ENCODE measurements at regions not wholly inside any gene's neighbourhood (a gene's known extent, or its start where the extent isn't known, plus 50 kb on each side); places are given as distances from the start of the nearest gene placed in this dataset.
"Not testable (repeated sequence)": the region's sequence is repeated elsewhere in the genome, so short reads cannot be mapped to it uniquely, and the experiment has no call there.

- no peak for DNase-seq
Measured at GRCh38 chr2:111252436-111252835, 131.7 kb downstream of the BCL2L11 start.

DNA sequence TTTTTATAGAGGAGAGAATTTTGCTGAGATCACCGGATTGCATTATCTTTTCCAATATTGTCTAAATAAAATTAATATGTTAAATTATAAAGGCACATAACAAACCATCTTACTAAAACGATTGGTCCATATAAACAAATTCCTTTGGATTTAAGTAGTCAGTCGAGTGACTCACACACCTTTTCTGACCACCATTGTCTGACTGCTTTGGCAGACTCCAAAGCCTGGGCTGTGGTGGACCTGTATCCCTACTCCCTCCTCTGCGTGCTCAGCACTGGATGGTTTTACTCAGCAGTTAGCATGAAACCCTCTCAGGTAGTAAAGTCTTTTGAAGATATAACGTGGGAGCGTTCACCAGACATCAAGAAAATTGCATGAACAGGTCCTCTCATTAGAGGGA lies 134.2 kb downstream of the BCL2L11 start:
- DNase-seq: not testable (repeated sequence)

DNA sequence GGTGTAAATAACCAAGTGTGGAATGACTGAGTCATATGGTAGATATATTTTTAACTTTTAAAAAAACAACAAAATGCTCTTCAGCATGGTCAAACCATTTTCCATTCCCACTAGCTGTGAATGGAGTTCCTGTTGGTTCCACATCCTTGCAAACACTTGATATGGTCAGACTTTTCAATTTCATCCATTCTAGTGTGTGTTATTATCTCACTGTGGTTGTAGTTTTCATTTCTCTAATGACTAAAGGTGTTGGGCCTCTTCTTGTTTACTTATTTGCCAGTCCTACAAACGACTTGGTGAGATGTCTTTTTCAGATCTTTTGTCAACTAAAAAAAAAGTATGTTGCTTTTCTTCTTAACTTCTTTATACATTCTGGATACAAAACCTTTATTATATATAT lies 135.9 kb downstream of the BCL2L11 start:
- DNase-seq: not testable (repeated sequence)

GRCh38 chr2:111257607-111258006 lies 136.9 kb downstream of the BCL2L11 start:
- DNase-seq: not testable (repeated sequence)

- not testable (repeated sequence) for DNase-seq
Measured at GRCh38 chr2:111258318-111258717, 137.6 kb downstream of the BCL2L11 start.

GRCh38 chr2:111262627-111263379 lies 142.1 kb downstream of the BCL2L11 start:
- DNase-seq: not testable (repeated sequence)

DNA sequence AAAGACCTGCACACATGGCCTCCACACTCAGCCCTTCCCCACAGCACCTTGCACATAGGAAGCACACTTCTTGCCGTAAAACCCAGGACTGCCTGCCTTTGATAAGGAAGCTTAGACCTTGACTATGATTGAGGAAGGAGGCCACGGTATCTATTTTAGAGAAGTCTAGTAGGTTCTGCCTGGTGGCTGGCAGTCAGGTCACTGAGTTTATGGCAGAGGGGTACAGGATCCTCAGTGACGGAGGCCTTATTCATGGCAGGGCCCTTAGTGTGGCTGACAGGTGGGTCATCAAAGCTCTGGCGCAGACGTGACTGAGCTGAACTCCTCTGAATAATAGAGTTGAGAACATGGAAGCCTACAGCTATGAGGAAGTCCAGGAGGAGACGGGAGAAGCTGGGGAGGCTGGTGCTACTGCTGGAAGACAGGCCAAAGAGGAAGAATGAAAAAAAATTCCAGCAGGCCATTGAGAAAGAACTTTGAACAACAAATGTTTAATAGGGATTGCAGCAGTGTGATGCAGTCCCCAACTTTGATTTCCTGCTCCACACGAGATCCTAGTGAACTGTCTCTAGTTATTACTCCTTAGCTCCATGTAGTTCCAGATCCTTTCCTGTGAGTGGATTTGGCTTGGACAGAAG lies 142.8 kb downstream of the BCL2L11 start:
- DNase-seq: not testable (repeated sequence)

GRCh38 chr2:111264956-111265355 lies 144.2 kb downstream of the BCL2L11 start:
- DNase-seq: not testable (repeated sequence)

DNA sequence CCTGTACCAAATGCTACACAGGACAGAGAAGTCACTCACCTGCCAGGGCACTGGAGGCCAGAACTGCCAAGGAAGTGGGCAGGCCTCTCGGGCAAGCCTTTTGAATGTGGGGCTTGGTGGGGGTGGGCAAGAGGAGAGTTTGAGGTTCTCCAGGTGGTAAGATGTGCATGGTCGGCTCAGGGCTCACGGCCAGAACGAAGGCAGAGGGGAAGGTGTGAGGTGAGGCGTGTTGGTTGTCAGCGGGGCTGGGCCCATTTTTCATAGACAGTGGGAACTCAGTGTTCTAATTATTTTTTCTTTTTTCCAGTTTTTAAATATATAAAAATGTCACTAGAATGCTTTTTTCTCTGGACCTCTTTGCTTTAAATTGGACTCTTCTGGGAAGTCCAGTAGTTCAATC lies 145.8 kb downstream of the BCL2L11 start:
- DNase-seq: not testable (repeated sequence)

GRCh38 chr2:111267038-111267437 lies 146.3 kb downstream of the BCL2L11 start:
- not testable (repeated sequence) for DNase-seq

- not testable (repeated sequence) for DNase-seq
Measured at GRCh38 chr2:111269761-111270323, 149.1 kb downstream of the BCL2L11 start.

DNA sequence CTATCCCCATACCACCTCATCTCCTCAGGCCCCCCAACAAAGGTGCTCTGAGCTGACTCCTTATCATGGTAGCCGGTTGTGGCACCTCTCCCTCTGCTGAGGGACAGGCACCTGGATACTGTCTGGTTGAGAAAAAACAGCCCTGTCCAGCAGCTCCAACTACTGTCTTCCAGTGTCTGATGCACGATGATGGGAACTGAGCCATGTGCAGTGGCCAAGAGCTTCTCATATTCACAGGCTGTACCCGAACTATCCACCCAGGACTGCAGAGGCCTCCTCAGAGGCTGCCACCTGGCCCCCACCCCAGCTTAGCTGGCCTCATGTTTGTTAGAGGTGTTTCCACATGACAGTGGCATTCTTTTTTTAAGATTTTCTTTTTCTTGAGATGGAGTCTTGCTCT lies 149.9 kb downstream of the BCL2L11 start:
- DNase-seq: not testable (repeated sequence)

- DNase-seq: not testable (repeated sequence)
Measured at GRCh38 chr2:111271647-111272304, 151.1 kb downstream of the BCL2L11 start.

- DNase-seq: not testable (repeated sequence)
Measured at GRCh38 chr2:111273007-111273406, 152.3 kb downstream of the BCL2L11 start.

DNA sequence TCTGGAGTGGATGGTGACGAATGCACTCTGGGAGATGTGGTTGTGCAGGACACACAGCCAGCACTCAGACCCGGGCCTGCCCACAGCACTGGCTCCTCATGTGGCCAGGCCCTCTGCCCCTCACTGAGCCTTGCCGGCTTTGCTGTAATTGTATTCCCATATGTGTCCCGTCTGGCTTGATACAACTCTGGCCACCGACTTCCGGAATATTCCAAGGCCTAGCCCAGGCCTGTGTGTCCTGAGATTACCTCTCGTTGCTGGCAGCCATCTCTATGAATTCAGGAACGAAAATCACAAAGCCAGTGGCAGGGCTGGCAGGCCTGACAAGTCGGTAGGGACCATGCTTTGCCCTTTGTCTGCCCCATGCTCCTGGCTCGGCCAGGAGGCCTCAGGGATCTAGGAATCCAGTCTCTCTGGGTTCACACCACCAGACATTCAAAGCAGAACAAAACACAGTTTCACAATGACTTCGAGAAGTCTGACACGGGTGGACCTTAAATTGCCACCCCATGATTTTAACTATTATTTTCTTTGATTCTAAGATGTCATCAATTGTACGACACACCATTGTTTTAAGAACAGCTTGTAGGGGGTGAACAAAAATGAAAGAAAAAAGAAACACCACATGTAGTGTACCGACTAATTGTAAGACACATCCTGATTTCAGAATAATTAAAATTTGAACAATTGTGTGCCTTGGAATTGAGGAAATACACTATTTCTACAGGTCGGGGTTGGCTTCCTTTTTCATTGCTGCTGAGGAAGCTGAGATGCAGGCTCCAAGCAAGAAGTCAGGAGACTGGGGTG lies 154.5 kb downstream of the BCL2L11 start:
- not testable (repeated sequence) for DNase-seq

- not testable (repeated sequence) for DNase-seq
Measured at GRCh38 chr2:111275854-111276171, 155.1 kb downstream of the BCL2L11 start.

- DNase-seq: not testable (repeated sequence)
Measured at GRCh38 chr2:111278133-111278532, 157.4 kb downstream of the BCL2L11 start.

- not testable (repeated sequence) for DNase-seq
Measured at GRCh38 chr2:111280709-111281286, 160.1 kb downstream of the BCL2L11 start.

DNA sequence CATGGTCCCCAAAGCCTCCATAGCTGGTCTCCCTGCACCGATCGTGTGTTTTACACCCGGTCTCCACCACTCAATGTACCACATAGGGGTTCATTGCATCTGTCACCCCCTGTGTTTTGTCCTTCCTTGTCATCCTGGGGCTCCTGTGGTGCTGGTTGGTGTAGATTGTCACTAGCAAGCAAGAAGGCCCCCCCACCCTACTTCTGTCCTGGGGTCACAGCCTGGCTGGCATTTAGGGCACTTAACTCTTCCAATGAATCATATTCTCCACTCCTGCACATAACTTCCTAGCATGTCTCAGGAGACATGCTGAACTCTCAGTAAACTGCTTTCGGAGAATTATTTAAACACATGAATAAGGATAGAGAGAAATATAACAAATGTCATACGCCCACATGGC lies 161.4 kb downstream of the BCL2L11 start:
- not testable (repeated sequence) for DNase-seq

DNA sequence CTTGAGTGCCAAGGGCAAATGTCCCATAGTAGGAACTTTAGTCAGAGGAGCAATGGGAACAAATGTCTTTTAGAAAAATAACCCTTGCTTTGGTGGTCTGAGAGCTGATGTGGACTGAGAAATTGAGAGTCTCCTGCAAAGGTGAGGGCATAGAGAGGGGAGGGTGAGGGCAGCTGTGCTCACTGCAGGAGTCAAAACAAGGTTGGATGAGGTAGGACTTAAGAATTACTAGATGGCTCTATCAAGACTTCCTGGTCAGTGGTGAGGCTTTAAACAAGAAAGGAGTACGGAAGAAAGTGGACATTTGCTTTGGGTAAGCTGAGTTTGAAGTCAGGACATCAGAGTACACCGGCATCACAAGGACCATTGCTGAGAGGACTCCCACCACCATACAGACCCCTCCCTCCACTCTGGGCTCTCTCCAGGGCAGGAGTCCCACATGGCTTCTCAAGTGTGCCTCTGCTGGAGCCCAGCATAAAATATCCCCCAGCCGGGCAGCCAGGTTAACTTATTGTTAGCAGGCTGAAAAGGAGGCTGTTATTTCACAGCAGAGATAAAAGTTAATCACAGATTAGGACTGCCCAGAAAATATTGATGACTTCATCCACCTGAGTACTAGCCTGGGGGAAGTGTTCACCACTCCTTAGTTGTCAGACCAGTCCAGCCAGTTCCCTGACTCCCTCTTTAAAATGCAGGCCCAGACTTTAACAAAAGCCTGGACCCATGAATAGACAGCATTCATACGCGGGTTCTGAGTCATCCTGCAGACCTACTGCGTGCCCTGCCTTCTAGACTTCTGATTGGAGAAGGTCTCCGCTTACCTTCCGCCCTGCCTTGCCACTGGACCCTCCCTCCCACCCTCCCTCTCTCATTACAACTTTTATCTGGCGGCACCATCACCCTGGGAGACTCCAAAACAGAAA lies 167.2 kb downstream of the BCL2L11 start:
- not testable (repeated sequence) for DNase-seq

GRCh38 chr2:111290370-111290769 lies 169.7 kb downstream of the BCL2L11 start:
- DNase-seq: not testable (repeated sequence)

Data from NCI-H1694 (cell line).